SJCRH30 (cell line): ENCODE measurements at regions not wholly inside any gene's neighbourhood (a gene's known extent, or its start where the extent isn't known, plus 50 kb on each side); places are given as distances from the start of the nearest gene placed in this dataset.

Experiments
- DNase-seq, 2 experiments: peaks; one replicate each; pipeline ENCODE4 v3.0.0-alpha.2; 2015 to 2020
- H3K27ac ChIP-seq: fragments of 250-450 bp; sonication (Bioruptor Pico); 2 replicates; pipeline ENCODE4 v1.5.1; 2020; ENCODE audit warnings: mild to moderate bottlenecking, moderate library complexity
- H3K27me3 ChIP-seq: fragments of 250-450 bp; sonication (Bioruptor Pico); 2 replicates; pipeline ENCODE4 v1.5.1; 2020; ENCODE audit warnings: mild to moderate bottlenecking, moderate library complexity
- H3K36me3 ChIP-seq: fragments of 250-450 bp; sonication (Bioruptor Pico); 2 replicates; pipeline ENCODE4 v1.5.1; 2020; ENCODE audit warnings: mild to moderate bottlenecking, moderate library complexity
- H3K4me1 ChIP-seq: fragments of 250-450 bp; sonication (Bioruptor Pico); 2 replicates; pipeline ENCODE4 v1.5.1; 2020; ENCODE audit warnings: mild to moderate bottlenecking, moderate library complexity
- H3K4me3 ChIP-seq: fragments of 250-450 bp; sonication (Bioruptor Pico); 2 replicates; pipeline ENCODE4 v1.5.1; 2020; ENCODE audit warnings: mild to moderate bottlenecking, moderate library complexity
- H3K9me3 ChIP-seq: fragments of 250-450 bp; sonication (Bioruptor Pico); replicated peaks from 2 replicates; pipeline ENCODE4 v1.5.1; 2020; ENCODE audit warnings: mild to moderate bottlenecking, moderate library complexity

- Histone ChIP-seq H3K9me3 (no peaks in the 10 kb centered on the region), H3K4me1 (no peaks in the 10 kb centered on the region), H3K4me3 (no peak overlapping the region), H3K36me3 (no peaks in the 10 kb centered on the region), H3K27ac (no peak overlapping the region), H3K27me3 (no peaks in the 10 kb centered on the region)
- no peak for DNase-seq
These were observed 498.7 kb downstream of the CNTN6 start for GRCh38 chr3:1591327-1592028.

- no peak for DNase-seq
- no peak overlapping the region for H3K27ac ChIP-seq
- no peak overlapping the region for H3K4me3 ChIP-seq
- H3K4me1 ChIP-seq, result no peaks in the 10 kb centered on the region
- H3K36me3 ChIP-seq, result no peaks in the 10 kb centered on the region
- no peaks in the 10 kb centered on the region for H3K9me3 ChIP-seq
- no peaks in the 10 kb centered on the region for H3K27me3 ChIP-seq
These were observed 502.1 kb downstream of the CNTN6 start for GRCh38 chr3:1594940-1595339.

GRCh38 chr3:1600206-1600605 lies 498.5 kb upstream of the CNTN4 start:
- Histone ChIP-seq H3K9me3 (no peaks in the 10 kb centered on the region), H3K27me3 (no peaks in the 10 kb centered on the region), H3K4me3 (no peak overlapping the region), H3K4me1 (no peaks in the 10 kb centered on the region), H3K36me3 (no peaks in the 10 kb centered on the region), H3K27ac (no peak overlapping the region)
- no peak for DNase-seq

- no peak for DNase-seq
- H3K27me3 ChIP-seq, result no peaks in the 10 kb centered on the region
- H3K9me3 ChIP-seq, result no peaks in the 10 kb centered on the region
- H3K27ac ChIP-seq, result no peak overlapping the region
- H3K4me1 ChIP-seq, result no peaks in the 10 kb centered on the region
- H3K4me3 ChIP-seq, result no peak overlapping the region
- H3K36me3 ChIP-seq, result no peaks in the 10 kb centered on the region
These were observed 497.8 kb upstream of the CNTN4 start for GRCh38 chr3:1600700-1601418.

GRCh38 chr3:1609416-1609815 lies 489.2 kb upstream of the CNTN4 start:
- H3K9me3 ChIP-seq, result no peaks in the 10 kb centered on the region
- no peaks in the 10 kb centered on the region for H3K27me3 ChIP-seq
- H3K27ac ChIP-seq, result peak overlapping the region; percentile 59
- DNase-seq, result peak; percentile 70 to 86
- peaks cover 16% of the 10 kb centered on the region for H3K4me1 ChIP-seq
- H3K36me3 ChIP-seq, result no peaks in the 10 kb centered on the region
- no peak overlapping the region for H3K4me3 ChIP-seq

GRCh38 chr3:1611824-1612223 lies 486.8 kb upstream of the CNTN4 start:
- no peak overlapping the region for H3K27ac ChIP-seq
- peaks cover 23% of the 10 kb centered on the region for H3K4me1 ChIP-seq
- H3K4me3 ChIP-seq, result no peak overlapping the region
- no peaks in the 10 kb centered on the region for H3K9me3 ChIP-seq
- H3K36me3 ChIP-seq, result no peaks in the 10 kb centered on the region
- DNase-seq, result no peak
- no peaks in the 10 kb centered on the region for H3K27me3 ChIP-seq

- Histone ChIP-seq H3K4me3 (no peak overlapping the region), H3K27me3 (no peaks in the 10 kb centered on the region)
These were observed 484.7 kb upstream of the CNTN4 start for GRCh38 chr3:1613962-1614361.

GRCh38 chr3:1616744-1617143 lies 481.9 kb upstream of the CNTN4 start:
- Histone ChIP-seq H3K4me1 (peaks cover 13% of the 10 kb centered on the region), H3K9me3 (no peaks in the 10 kb centered on the region), H3K27me3 (no peaks in the 10 kb centered on the region), H3K36me3 (no peaks in the 10 kb centered on the region), H3K4me3 (no peak overlapping the region), H3K27ac (no peak overlapping the region; the same call in 1 of the 2 replicates)
- DNase-seq, result peak; percentile 8 to 59

More at GRCh38 chr3:1613962-1614361, 484.7 kb upstream of the CNTN4 start:
- H3K36me3 ChIP-seq, result no peaks in the 10 kb centered on the region
- peaks cover 23% of the 10 kb centered on the region for H3K4me1 ChIP-seq
- no peak overlapping the region for H3K27ac ChIP-seq
- DNase-seq, result no peak
- no peaks in the 10 kb centered on the region for H3K9me3 ChIP-seq

- Histone ChIP-seq H3K27ac (no peak overlapping the region), H3K27me3 (no peaks in the 10 kb centered on the region), H3K4me3 (no peak overlapping the region), H3K36me3 (no peaks in the 10 kb centered on the region), H3K9me3 (no peaks in the 10 kb centered on the region), H3K4me1 (no peaks in the 10 kb centered on the region)
- DNase-seq, result no peak
These were observed 474.8 kb upstream of the CNTN4 start for GRCh38 chr3:1623896-1624295.

- H3K27me3 ChIP-seq, result no peaks in the 10 kb centered on the region
- H3K9me3 ChIP-seq, result no peaks in the 10 kb centered on the region
- H3K27ac ChIP-seq, result no peak overlapping the region
- no peak for DNase-seq
- no peak overlapping the region for H3K4me3 ChIP-seq
- no peaks in the 10 kb centered on the region for H3K4me1 ChIP-seq
- no peaks in the 10 kb centered on the region for H3K36me3 ChIP-seq
These were observed 466.5 kb upstream of the CNTN4 start for GRCh38 chr3:1632128-1632527.

- Histone ChIP-seq H3K27me3 (no peaks in the 10 kb centered on the region), H3K4me3 (no peak overlapping the region), H3K27ac (no peak overlapping the region), H3K36me3 (no peaks in the 10 kb centered on the region), H3K4me1 (no peaks in the 10 kb centered on the region), H3K9me3 (no peaks in the 10 kb centered on the region)
- DNase-seq, result peak in 1 of 2 experiments; percentile 2
These were observed 436.8 kb upstream of the CNTN4 start for GRCh38 chr3:1661839-1662238.

- H3K27ac ChIP-seq, result no peak overlapping the region
- no peak overlapping the region for H3K4me3 ChIP-seq
- H3K9me3 ChIP-seq, result no peaks in the 10 kb centered on the region
- no peaks in the 10 kb centered on the region for H3K27me3 ChIP-seq
- DNase-seq, result no peak
- H3K36me3 ChIP-seq, result no peaks in the 10 kb centered on the region
- no peaks in the 10 kb centered on the region for H3K4me1 ChIP-seq
These were observed 434.4 kb upstream of the CNTN4 start for GRCh38 chr3:1664266-1664665.

- Histone ChIP-seq H3K4me1 (no peaks in the 10 kb centered on the region), H3K36me3 (no peaks in the 10 kb centered on the region), H3K27ac (no peak overlapping the region), H3K27me3 (no peaks in the 10 kb centered on the region), H3K4me3 (no peak overlapping the region), H3K9me3 (no peaks in the 10 kb centered on the region)
- no peak for DNase-seq
These were observed 431.8 kb upstream of the CNTN4 start for GRCh38 chr3:1666865-1667264.

- no peak for DNase-seq
- no peaks in the 10 kb centered on the region for H3K9me3 ChIP-seq
- no peaks in the 10 kb centered on the region for H3K36me3 ChIP-seq
- no peaks in the 10 kb centered on the region for H3K4me1 ChIP-seq
- H3K4me3 ChIP-seq, result no peak overlapping the region
- H3K27me3 ChIP-seq, result no peaks in the 10 kb centered on the region
- no peak overlapping the region for H3K27ac ChIP-seq
These were observed 421.0 kb upstream of the CNTN4 start for GRCh38 chr3:1677576-1678156.

GRCh38 chr3:1692428-1692827 lies 406.2 kb upstream of the CNTN4 start:
- no peak for DNase-seq
- Histone ChIP-seq H3K4me3 (no peak overlapping the region), H3K9me3 (no peaks in the 10 kb centered on the region), H3K27me3 (no peaks in the 10 kb centered on the region), H3K4me1 (no peaks in the 10 kb centered on the region), H3K27ac (no peak overlapping the region), H3K36me3 (no peaks in the 10 kb centered on the region)
